Neural progenitor cell (in vitro differentiated cells): ENCODE measurements at regions not wholly inside any gene's neighbourhood (a gene's known extent, or its start where the extent isn't known, plus 50 kb on each side); places are given as distances from the start of the nearest gene placed in this dataset.

Experiments used
- CTCF ChIP-seq: fragments of 200-600 bp; sonication (generic); IDR thresholded peaks from 2 replicates; pipeline ENCODE4 v1.5.1; 2017; ENCODE audit warnings: antibody characterized with exemption, mild to moderate bottlenecking
- EZH2 ChIP-seq: fragments of 200-600 bp; sonication (generic); IDR thresholded peaks from 2 replicates; pipeline ENCODE4 v1.6.1; 2017; ENCODE audit warnings: antibody characterized with exemption, mild to moderate bottlenecking, moderate library complexity
- EZH2phosphoT487 ChIP-seq: fragments of 200-600 bp; sonication (generic); IDR thresholded peaks from 2 replicates; pipeline ENCODE4 v1.6.1; 2017; ENCODE audit warnings: antibody characterized with exemption

- no peak for TF ChIP-seq EZH2
- no peak for TF ChIP-seq CTCF
- TF ChIP-seq EZH2phosphoT487, result no peak
Measured at GRCh38 chr4:63493265-63493664, 916.0 kb downstream of the TECRL start.
